H1 (cell line): ENCODE measurements at regions not wholly inside any gene's neighbourhood (a gene's known extent, or its start where the extent isn't known, plus 50 kb on each side); places are given as distances from the start of the nearest gene placed in this dataset.

Source experiments
- CTCF ChIA-PET: fragments of 300-600 bp; sonication (Branson Sonifier 250); formaldehyde crosslinking; loops from one replicate; lab custom pipeline; 2021; ENCODE audit not compliant: partially characterized antibody; lab: Charles Lee
- POLR2A ChIA-PET: fragments of 300-600 bp; sonication (Branson Sonifier 250); formaldehyde crosslinking; loops from one replicate; lab custom pipeline; 2021; ENCODE audit warnings: inconsistent platforms; ENCODE audit not compliant: partially characterized antibody; lab: Charles Lee
- DNase-seq, 2 experiments: peaks; one replicate each; pipeline versions ENCODE4 v3.0.0 to v3.0.0-alpha.2; 2010 to 2022; ENCODE audit warnings: low spot score in 2 of 2, low read depth in 1 of 2, mixed read lengths in 1 of 2
- FAIRE-seq: peaks from 2 replicates; lab custom pipeline; 2011; peaks lifted over from hg19 to GRCh38; lab: Jason Lieb, UNC
- H2AFZ ChIP-seq: 2 replicates; pipeline ENCODE4 v1.8.1; 2012; ENCODE audit warnings: low read length, inconsistent platforms
- H2AK5ac ChIP-seq: 2 replicates; pipeline ENCODE4 v1.6.1; 2013; ENCODE audit warnings: low read depth, low read length
- H2BK120ac ChIP-seq: replicated peaks from 2 replicates; pipeline ENCODE3; 2013; ENCODE audit warnings: low read depth, low read length, inconsistent platforms
- H2BK12ac ChIP-seq: 2 replicates; pipeline ENCODE4 v1.6.1; 2013; ENCODE audit warnings: low read depth, low read length
- H2BK15ac ChIP-seq: 2 replicates; pipeline ENCODE4 v1.6.1; 2013; ENCODE audit warnings: low read length
- H2BK20ac ChIP-seq: 2 replicates; pipeline ENCODE4 v1.6.1; 2013; ENCODE audit warnings: low read length
- H2BK5ac ChIP-seq: 2 replicates; pipeline ENCODE4 v1.6.1; 2013; ENCODE audit warnings: low read depth, low read length
- H3K14ac ChIP-seq: 2 replicates; pipeline ENCODE4 v1.6.1; 2013; ENCODE audit warnings: inconsistent platforms; ENCODE audit not compliant: insufficient read length
- H3K18ac ChIP-seq: 2 replicates; pipeline ENCODE4 v1.6.1; 2013; ENCODE audit warnings: low read length; ENCODE audit errors: extremely low read depth
- H3K23ac ChIP-seq: 2 replicates; pipeline ENCODE4 v1.6.1; 2013; ENCODE audit warnings: inconsistent platforms; ENCODE audit not compliant: insufficient read length
- H3K23me2 ChIP-seq: 2 replicates; pipeline ENCODE4 v1.6.1; 2013; ENCODE audit warnings: low read depth, low read length
- H3K27ac ChIP-seq: 2 replicates; pipeline ENCODE4 v1.6.1; 2011; ENCODE audit warnings: low read depth, low read length, inconsistent platforms
- H3K27me3 ChIP-seq, 4 experiments: replicated peaks in 1 of 4; 1 replicate in 1 of 4; 2 replicates in 3 of 4; pipeline versions ENCODE4 v1.6.1 to v1.8.1; 2011 to 2013; ENCODE audit warnings: low read length in 3 of 4, mild to moderate bottlenecking in 3 of 4, inconsistent platforms in 2 of 4, mixed read lengths in 2 of 4, moderate library complexity in 1 of 4; ENCODE audit not compliant: control insufficient read depth in 3 of 4, insufficient read depth in 3 of 4; ENCODE audit errors: extremely low read depth in 1 of 4
- H3K36me3 ChIP-seq, 4 experiments: 2 replicates each; pipeline versions ENCODE4 v1.6.1 to v1.8.1; 2011 to 2013; ENCODE audit warnings: mild to moderate bottlenecking in 4 of 4, low read length in 3 of 4, moderate library complexity in 2 of 4, control low read depth in 1 of 4, inconsistent platforms in 1 of 4; ENCODE audit not compliant: insufficient read depth in 4 of 4, control insufficient read depth in 2 of 4
- H3K4ac ChIP-seq: replicated peaks from 2 replicates; pipeline ENCODE3; 2013; ENCODE audit warnings: low read length, low read depth, mixed read lengths, inconsistent platforms; ENCODE audit not compliant: insufficient read length
- H3K4me1 ChIP-seq, 4 experiments: replicated peaks in 1 of 4; 1 replicate in 1 of 4; 2 replicates in 3 of 4; pipeline versions ENCODE4 v1.6.1 to v1.8.1; 2011 to 2013; ENCODE audit warnings: low read length in 3 of 4, inconsistent platforms in 2 of 4, mixed read lengths in 1 of 4; ENCODE audit not compliant: insufficient read depth in 4 of 4, control insufficient read depth in 3 of 4
- H3K4me2 ChIP-seq, 2 experiments: 2 replicates each; pipeline versions ENCODE4 v1.6.1 to v1.8.1; 2011 to 2013; ENCODE audit warnings: low read depth in 2 of 2, low read length in 2 of 2, control low read depth in 1 of 2, inconsistent platforms in 1 of 2, mild to moderate bottlenecking in 1 of 2; ENCODE audit not compliant: insufficient read depth in 1 of 2
- H3K4me3 ChIP-seq, 4 experiments: fragments of 200-600, 300-600 bp in 1 of 4; sonication (generic), shearing (Covaris generic), sonication (Bioruptor Twin) in 1 of 4; 2 replicates each; pipeline versions ENCODE4 v1.5.1 to v1.8.1; 2011 to 2016; ENCODE audit warnings: low read length in 4 of 4, low read depth in 3 of 4, control low read depth in 2 of 4, inconsistent platforms in 2 of 4, mild to moderate bottlenecking in 2 of 4, mixed read lengths in 1 of 4, moderate library complexity in 1 of 4; ENCODE audit not compliant: insufficient read depth in 2 of 4; ENCODE audit errors: extremely low read depth in 1 of 4
- H3K56ac ChIP-seq: replicated peaks from 2 replicates; pipeline ENCODE3; 2013; ENCODE audit warnings: low read depth, mild to moderate bottlenecking, mixed read lengths, low read length, inconsistent platforms; ENCODE audit not compliant: insufficient read length
- H3K79me1 ChIP-seq: 2 replicates; pipeline ENCODE4 v1.6.1; 2013; ENCODE audit warnings: low read depth, low read length, control low read depth
- H3K79me2 ChIP-seq, 2 experiments: 2 replicates each; pipeline versions ENCODE4 v1.6.1 to v1.8.1; 2012 to 2013; ENCODE audit warnings: low read length in 2 of 2, mild to moderate bottlenecking in 2 of 2, inconsistent platforms in 1 of 2; ENCODE audit not compliant: insufficient read depth in 2 of 2, control insufficient read depth in 1 of 2
- H3K9ac ChIP-seq, 4 experiments: replicated peaks in 1 of 4; 1 replicate in 1 of 4; 2 replicates in 3 of 4; pipeline versions ENCODE4 v1.6.1 to v1.8.1; 2011 to 2013; ENCODE audit warnings: low read depth in 3 of 4, low read length in 3 of 4, control low read depth in 2 of 4, mild to moderate bottlenecking in 2 of 4, moderate library complexity in 2 of 4, inconsistent platforms in 1 of 4; ENCODE audit errors: extremely low read depth in 1 of 4
- H3K9me3 ChIP-seq, 2 experiments: 2 replicates each; pipeline versions ENCODE4 v1.6.1 to v1.8.1; 2012 to 2013; ENCODE audit warnings: mild to moderate bottlenecking in 2 of 2, moderate library complexity in 2 of 2, control low read depth in 1 of 2, inconsistent platforms in 1 of 2, low read depth in 1 of 2, low read length in 1 of 2, mixed read lengths in 1 of 2; ENCODE audit not compliant: insufficient read depth in 2 of 2
- H4K20me1 ChIP-seq, 2 experiments: replicated peaks in 1 of 2; 2 replicates each; pipeline versions ENCODE3 to v1.8.1; 2011 to 2013; ENCODE audit warnings: inconsistent platforms in 2 of 2, low read length in 2 of 2, mild to moderate bottlenecking in 1 of 2; ENCODE audit not compliant: insufficient read depth in 2 of 2, control insufficient read depth in 1 of 2
- H4K5ac ChIP-seq: 2 replicates; pipeline ENCODE4 v1.6.1; 2013; ENCODE audit warnings: low read length, low read depth, mixed read lengths, inconsistent platforms; ENCODE audit not compliant: insufficient read length
- H4K8ac ChIP-seq: 2 replicates; pipeline ENCODE4 v1.8.0; 2013; ENCODE audit warnings: mild to moderate bottlenecking, moderate library complexity, low read length, inconsistent platforms; ENCODE audit not compliant: insufficient read depth; ENCODE audit errors: extremely low read depth
- H4K91ac ChIP-seq: replicated peaks from 2 replicates; pipeline ENCODE3; 2013; ENCODE audit warnings: low read length, mixed read lengths, inconsistent platforms; ENCODE audit not compliant: insufficient read length
- ASH2L ChIP-seq: fragments of 200-600, 300-600 bp; sonication (generic); IDR thresholded peaks from one replicate; pipeline ENCODE4 v1.7.1; 2017; ENCODE audit warnings: low read length
- ATF2 ChIP-seq: IDR thresholded peaks from 2 replicates; pipeline ENCODE4 v1.6.1; 2012; ENCODE audit warnings: low read length, inconsistent platforms
- CBX5 ChIP-seq: fragments of 300-800, 300-1000 bp; sonication (generic); IDR thresholded peaks from 2 replicates; pipeline ENCODE4 v1.7.1; 2016; ENCODE audit warnings: antibody characterized with exemption, low read length, low read depth
- CEBPB ChIP-seq: IDR thresholded peaks from 2 replicates; pipeline ENCODE4 v1.6.1; 2012; ENCODE audit warnings: low read depth, low read length
- HDAC2 ChIP-seq, 2 experiments: fragments of 300-600 bp in 1 of 2; sonication (generic) in 1 of 2; IDR thresholded peaks; 2 replicates each; pipeline ENCODE4 v1.6.1; 2011 to 2012; ENCODE audit warnings: low read depth in 2 of 2, low read length in 2 of 2, mild to moderate bottlenecking in 2 of 2, moderate library complexity in 2 of 2, borderline replicate concordance in 1 of 2, inconsistent platforms in 1 of 2
- JUND ChIP-seq: IDR thresholded peaks from 2 replicates; pipeline ENCODE4 v1.6.1; 2011; ENCODE audit warnings: mild to moderate bottlenecking, improper control_type of control experiment, low read length
- MAX ChIP-seq: IDR thresholded peaks from 2 replicates; pipeline ENCODE4 v1.6.1; 2012; ENCODE audit warnings: inconsistent platforms
- NRF1 ChIP-seq: IDR thresholded peaks from 2 replicates; pipeline ENCODE4 v1.6.1; 2011; ENCODE audit warnings: mild to moderate bottlenecking, low read depth, low read length, improper control_type of control experiment
- POU5F1 ChIP-seq: IDR thresholded peaks from 2 replicates; pipeline ENCODE4 v1.6.1; 2011; ENCODE audit warnings: low read depth, mild to moderate bottlenecking, low read length, moderate library complexity
- RNF2 ChIP-seq: fragments of 200-900, 300-1000 bp; sonication (generic); IDR thresholded peaks from 2 replicates; pipeline ENCODE4 v1.7.1; 2016; ENCODE audit warnings: borderline replicate concordance, low read depth, mild to moderate bottlenecking, antibody characterized with exemption, low read length; ENCODE audit not compliant: poor library complexity, severe bottlenecking; ENCODE audit errors: missing control alignments
- SP1 ChIP-seq: IDR thresholded peaks from 2 replicates; pipeline ENCODE4 v1.6.1; 2011; ENCODE audit warnings: low read depth, low read length
- TBP ChIP-seq: IDR thresholded peaks from 2 replicates; pipeline ENCODE4 v1.6.1; 2011; ENCODE audit warnings: low read depth, low read length, improper control_type of control experiment
- ZNF274 ChIP-seq: IDR thresholded peaks from 2 replicates; pipeline ENCODE4 v1.7.0; 2012; ENCODE audit warnings: low read length, borderline replicate concordance; ENCODE audit errors: extremely low read depth
- WGBS, 2 experiments: shearing (Covaris generic) in 1 of 2; methylation state at CpG; one replicate each; pipeline versions ENCODE4 v1.1.6 to v1.1.7; 2013 to 2015; ENCODE audit warnings: low lambda C conversion rate in 2 of 2, mixed read lengths in 2 of 2, inconsistent platforms in 1 of 2, low coverage in 1 of 2, missing lambda C conversion rate in 1 of 2; ENCODE audit not compliant: insufficient replicate concordance in 2 of 2, insufficient coverage in 1 of 2, insufficient read length in 1 of 2; ENCODE audit errors: extremely low coverage in 1 of 2, missing lambda C conversion rate in 1 of 2; 5-methylcytosine and 5-hydroxymethylcytosine counted together

GRCh38 chr20:6993011-6993410 is 225.5 kb downstream of the BMP2 start:
- CTCF ChIA-PET, result no interaction called here
- Histone ChIP-seq H2BK5ac (no peak overlapping the region), H2AFZ (no peak overlapping the region), H3K4me1 (no peaks in the 10 kb centered on the region), H2BK15ac (no peak overlapping the region), H4K20me1 (no peaks in the 10 kb centered on the region), H3K23ac (no peak overlapping the region), H2BK20ac (no peak overlapping the region), H3K79me1 (no peaks in the 10 kb centered on the region), H3K9ac (no peak overlapping the region), H3K4me2 (no peak overlapping the region), H4K8ac (no peak overlapping the region), H3K9me3 (no peaks in the 10 kb centered on the region), H4K91ac (no peak overlapping the region), H2BK120ac (no peak overlapping the region), H4K5ac (no peak overlapping the region), H3K27me3 (no peaks in the 10 kb centered on the region), H2AK5ac (no peak overlapping the region), H3K4me3 (no peak overlapping the region), H3K4ac (no peak overlapping the region), H2BK12ac (no peak overlapping the region), H3K14ac (no peak overlapping the region), H3K27ac (no peak overlapping the region), H3K56ac (no peak overlapping the region), H3K18ac (no peak overlapping the region), H3K36me3 (no peaks in the 10 kb centered on the region), H3K79me2 (no peaks in the 10 kb centered on the region), H3K23me2 (no peaks in the 10 kb centered on the region)
- DNase-seq (no peak), FAIRE-seq (no peak)
- POLR2A ChIA-PET, result no interaction called here
- 90% methylated on average over 2 of the region's 2 CpGs; no CpG with 5 or more reads in 1 of the 2 experiments for WGBS, 2 experiments
- TF ChIP-seq CBX5 (no peak), SP1 (no peak), HDAC2 (IDR thresholded peaks at IDR 0.05; ENCODE audit: borderline replicate concordance in 1 of 2, low read depth in 2 of 2, low read length in 2 of 2) (no peak), NRF1 (no peak), ZNF274 (no peak), JUND (no peak), TBP (no peak), CEBPB (no peak), ATF2 (no peak), ASH2L (no peak), MAX (no peak), POU5F1 (no peak), RNF2 (no peak)
